ENCODE measurements at regions not wholly inside any gene's neighbourhood (a gene's known extent, or its start where the extent isn't known, plus 50 kb on each side); places are given as distances from the start of the nearest gene placed in this dataset.

DNA sequence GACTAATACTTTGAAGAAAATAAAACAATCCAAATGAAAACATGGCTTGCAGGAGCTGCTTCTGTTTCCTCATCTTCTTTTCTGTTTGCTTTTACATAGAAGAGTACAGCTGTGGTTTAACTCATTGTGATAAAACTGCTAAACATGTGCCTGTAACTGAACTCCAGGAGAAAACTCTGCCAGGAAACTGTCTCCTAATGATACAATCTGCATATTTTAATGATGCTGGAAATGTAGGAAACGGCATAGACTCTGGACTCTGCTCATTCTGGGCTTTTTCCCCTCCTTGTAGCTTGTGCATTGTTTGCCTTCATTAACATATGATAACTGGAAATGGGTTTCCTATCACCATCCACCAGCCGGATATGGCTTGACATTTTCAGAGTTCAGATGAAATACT, 813.3 kb upstream of the WWC1 start:
- Histone ChIP-seq H3K9ac (ENCODE audit: low read depth in 1 of 2, low read length in 2 of 2) (no peak overlapping the region), H3K27ac (ENCODE audit: low read depth in 1 of 2, low read length in 2 of 2) (no peak overlapping the region), H3K4me1 (ENCODE audit: control insufficient read depth in 4 of 4, insufficient read depth in 4 of 4, low read length in 3 of 4) (no peaks in the 10 kb centered on the region), H3K4me3 (ENCODE audit: low read depth in 1 of 3, low read length in 3 of 3) (no peak overlapping the region), H3K27me3 (ENCODE audit: control insufficient read depth in 4 of 4, insufficient read depth in 4 of 4, low read length in 3 of 4) (no peaks in the 10 kb centered on the region), H3K9me3 (ENCODE audit: control insufficient read depth in 4 of 4, low read length in 3 of 4) (no peaks in the 10 kb centered on the region), H3K36me3 (ENCODE audit: control insufficient read depth in 4 of 4, insufficient read depth in 3 of 4, low read depth in 1 of 4, low read length in 3 of 4) (no peaks in the 10 kb centered on the region)
- TF ChIP-seq FOXA1 (IDR thresholded peaks at IDR 0.05), result no peak
- TF ChIP-seq, protein P1, sequence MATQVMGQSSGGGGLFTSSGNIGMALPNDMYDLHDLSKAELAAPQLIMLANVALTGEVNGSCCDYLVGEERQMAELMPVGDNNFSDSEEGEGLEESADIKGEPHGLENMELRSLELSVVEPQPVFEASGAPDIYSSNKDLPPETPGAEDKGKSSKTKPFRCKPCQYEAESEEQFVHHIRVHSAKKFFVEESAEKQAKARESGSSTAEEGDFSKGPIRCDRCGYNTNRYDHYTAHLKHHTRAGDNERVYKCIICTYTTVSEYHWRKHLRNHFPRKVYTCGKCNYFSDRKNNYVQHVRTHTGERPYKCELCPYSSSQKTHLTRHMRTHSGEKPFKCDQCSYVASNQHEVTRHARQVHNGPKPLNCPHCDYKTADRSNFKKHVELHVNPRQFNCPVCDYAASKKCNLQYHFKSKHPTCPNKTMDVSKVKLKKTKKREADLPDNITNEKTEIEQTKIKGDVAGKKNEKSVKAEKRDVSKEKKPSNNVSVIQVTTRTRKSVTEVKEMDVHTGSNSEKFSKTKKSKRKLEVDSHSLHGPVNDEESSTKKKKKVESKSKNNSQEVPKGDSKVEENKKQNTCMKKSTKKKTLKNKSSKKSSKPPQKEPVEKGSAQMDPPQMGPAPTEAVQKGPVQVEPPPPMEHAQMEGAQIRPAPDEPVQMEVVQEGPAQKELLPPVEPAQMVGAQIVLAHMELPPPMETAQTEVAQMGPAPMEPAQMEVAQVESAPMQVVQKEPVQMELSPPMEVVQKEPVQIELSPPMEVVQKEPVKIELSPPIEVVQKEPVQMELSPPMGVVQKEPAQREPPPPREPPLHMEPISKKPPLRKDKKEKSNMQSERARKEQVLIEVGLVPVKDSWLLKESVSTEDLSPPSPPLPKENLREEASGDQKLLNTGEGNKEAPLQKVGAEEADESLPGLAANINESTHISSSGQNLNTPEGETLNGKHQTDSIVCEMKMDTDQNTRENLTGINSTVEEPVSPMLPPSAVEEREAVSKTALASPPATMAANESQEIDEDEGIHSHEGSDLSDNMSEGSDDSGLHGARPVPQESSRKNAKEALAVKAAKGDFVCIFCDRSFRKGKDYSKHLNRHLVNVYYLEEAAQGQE (IDR thresholded peaks at IDR 0.05), result no peak
- TF ChIP-seq, protein P2, sequence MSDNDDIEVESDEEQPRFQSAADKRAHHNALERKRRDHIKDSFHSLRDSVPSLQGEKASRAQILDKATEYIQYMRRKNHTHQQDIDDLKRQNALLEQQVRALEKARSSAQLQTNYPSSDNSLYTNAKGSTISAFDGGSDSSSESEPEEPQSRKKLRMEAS (IDR thresholded peaks at IDR 0.05), result no peak
- no peak for TF ChIP-seq SP1 (IDR thresholded peaks at IDR 0.05)
- no peak for TF ChIP-seq RXRA (IDR thresholded peaks at IDR 0.05)
- TF ChIP-seq YY1 (IDR thresholded peaks at IDR 0.05), result no peak
- DNase-seq (ENCODE audit: low spot score), result no peak
- 35% methylated on average over 2 of the region's 2 CpGs for WGBS

DNA sequence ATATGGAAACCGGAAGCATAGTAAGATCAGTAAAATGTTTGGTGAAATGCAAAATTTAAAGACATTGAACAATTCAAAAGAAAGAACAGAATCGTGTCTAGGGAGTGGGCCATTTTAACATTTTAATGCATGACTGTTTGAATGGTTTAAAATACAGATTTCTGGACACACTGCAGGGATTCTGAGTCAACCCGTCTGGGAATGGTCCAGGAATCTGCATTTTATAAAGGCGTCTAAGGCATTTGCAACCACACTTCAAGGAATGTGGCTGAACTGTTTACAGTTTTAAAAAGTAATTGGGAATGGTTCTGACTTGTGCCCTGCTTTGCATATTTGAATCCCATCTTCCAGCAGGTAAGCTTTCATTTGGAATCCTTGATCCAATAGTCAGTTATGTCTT, 811.7 kb upstream of the WWC1 start:
- Histone ChIP-seq H3K27me3 (ENCODE audit: control insufficient read depth in 4 of 4, insufficient read depth in 4 of 4, low read length in 3 of 4) (no peaks in the 10 kb centered on the region), H3K4me1 (ENCODE audit: control insufficient read depth in 4 of 4, insufficient read depth in 4 of 4, low read length in 3 of 4) (no peaks in the 10 kb centered on the region), H3K9ac (ENCODE audit: low read depth in 1 of 2, low read length in 2 of 2) (no peak overlapping the region), H3K36me3 (ENCODE audit: control insufficient read depth in 4 of 4, insufficient read depth in 3 of 4, low read depth in 1 of 4, low read length in 3 of 4) (no peaks in the 10 kb centered on the region), H3K27ac (ENCODE audit: low read depth in 1 of 2, low read length in 2 of 2) (no peak overlapping the region), H3K9me3 (ENCODE audit: control insufficient read depth in 4 of 4, low read length in 3 of 4) (no peaks in the 10 kb centered on the region), H3K4me3 (ENCODE audit: low read depth in 1 of 3, low read length in 3 of 3) (no peak overlapping the region)
- DNase-seq (ENCODE audit: low spot score), result no peak
- 88% methylated on average over 4 of the region's 4 CpGs for WGBS
- TF ChIP-seq FOXA1 (IDR thresholded peaks at IDR 0.05) (no peak), RXRA (IDR thresholded peaks at IDR 0.05) (no peak), RAD21 (IDR thresholded peaks at IDR 0.05) (no peak), EGR1 (IDR thresholded peaks at IDR 0.05; ENCODE audit: low read depth in 2 of 2) (no peak), FOXA2 (IDR thresholded peaks at IDR 0.05) (no peak), HNF4A (conservative IDR thresholded peaks at IDR 0.05) (no peak), JUND (IDR thresholded peaks at IDR 0.05) (no peak), GABPA (IDR thresholded peaks at IDR 0.05 in 1 of 2, conservative IDR thresholded peaks at IDR 0.05 in 1 of 2) (no peak), SP1 (IDR thresholded peaks at IDR 0.05) (no peak), TAF1 (conservative IDR thresholded peaks at IDR 0.05) (no peak), NR2F2 (IDR thresholded peaks at IDR 0.05) (no peak), YY1 (IDR thresholded peaks at IDR 0.05) (no peak), HNF4G (IDR thresholded peaks at IDR 0.05) (no peak)
- TF ChIP-seq, protein P3, sequence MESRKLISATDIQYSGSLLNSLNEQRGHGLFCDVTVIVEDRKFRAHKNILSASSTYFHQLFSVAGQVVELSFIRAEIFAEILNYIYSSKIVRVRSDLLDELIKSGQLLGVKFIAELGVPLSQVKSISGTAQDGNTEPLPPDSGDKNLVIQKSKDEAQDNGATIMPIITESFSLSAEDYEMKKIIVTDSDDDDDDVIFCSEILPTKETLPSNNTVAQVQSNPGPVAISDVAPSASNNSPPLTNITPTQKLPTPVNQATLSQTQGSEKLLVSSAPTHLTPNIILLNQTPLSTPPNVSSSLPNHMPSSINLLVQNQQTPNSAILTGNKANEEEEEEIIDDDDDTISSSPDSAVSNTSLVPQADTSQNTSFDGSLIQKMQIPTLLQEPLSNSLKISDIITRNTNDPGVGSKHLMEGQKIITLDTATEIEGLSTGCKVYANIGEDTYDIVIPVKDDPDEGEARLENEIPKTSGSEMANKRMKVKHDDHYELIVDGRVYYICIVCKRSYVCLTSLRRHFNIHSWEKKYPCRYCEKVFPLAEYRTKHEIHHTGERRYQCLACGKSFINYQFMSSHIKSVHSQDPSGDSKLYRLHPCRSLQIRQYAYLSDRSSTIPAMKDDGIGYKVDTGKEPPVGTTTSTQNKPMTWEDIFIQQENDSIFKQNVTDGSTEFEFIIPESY (IDR thresholded peaks at IDR 0.05), result no peak
- TF ChIP-seq, protein P1 (IDR thresholded peaks at IDR 0.05), result no peak
- TF ChIP-seq, protein P2 (IDR thresholded peaks at IDR 0.05), result no peak
- TF ChIP-seq, protein P4, sequence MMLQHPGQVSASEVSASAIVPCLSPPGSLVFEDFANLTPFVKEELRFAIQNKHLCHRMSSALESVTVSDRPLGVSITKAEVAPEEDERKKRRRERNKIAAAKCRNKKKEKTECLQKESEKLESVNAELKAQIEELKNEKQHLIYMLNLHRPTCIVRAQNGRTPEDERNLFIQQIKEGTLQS (IDR thresholded peaks at IDR 0.05), result no peak
- TF ChIP-seq, protein P5, sequence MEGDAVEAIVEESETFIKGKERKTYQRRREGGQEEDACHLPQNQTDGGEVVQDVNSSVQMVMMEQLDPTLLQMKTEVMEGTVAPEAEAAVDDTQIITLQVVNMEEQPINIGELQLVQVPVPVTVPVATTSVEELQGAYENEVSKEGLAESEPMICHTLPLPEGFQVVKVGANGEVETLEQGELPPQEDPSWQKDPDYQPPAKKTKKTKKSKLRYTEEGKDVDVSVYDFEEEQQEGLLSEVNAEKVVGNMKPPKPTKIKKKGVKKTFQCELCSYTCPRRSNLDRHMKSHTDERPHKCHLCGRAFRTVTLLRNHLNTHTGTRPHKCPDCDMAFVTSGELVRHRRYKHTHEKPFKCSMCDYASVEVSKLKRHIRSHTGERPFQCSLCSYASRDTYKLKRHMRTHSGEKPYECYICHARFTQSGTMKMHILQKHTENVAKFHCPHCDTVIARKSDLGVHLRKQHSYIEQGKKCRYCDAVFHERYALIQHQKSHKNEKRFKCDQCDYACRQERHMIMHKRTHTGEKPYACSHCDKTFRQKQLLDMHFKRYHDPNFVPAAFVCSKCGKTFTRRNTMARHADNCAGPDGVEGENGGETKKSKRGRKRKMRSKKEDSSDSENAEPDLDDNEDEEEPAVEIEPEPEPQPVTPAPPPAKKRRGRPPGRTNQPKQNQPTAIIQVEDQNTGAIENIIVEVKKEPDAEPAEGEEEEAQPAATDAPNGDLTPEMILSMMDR (IDR thresholded peaks at IDR 0.05; ENCODE audit: low read depth, low read length, missing input control), result no peak

All from liver (tissue), 8 donors.